Bronchial epithelial cell (primary cell): ENCODE measurements at regions not wholly inside any gene's neighbourhood (a gene's known extent, or its start where the extent isn't known, plus 50 kb on each side); places are given as distances from the start of the nearest gene placed in this dataset.

ENCODE experiments used
- DNase-seq: peaks from one replicate; pipeline ENCODE4 v3.0.0-alpha.2; 2010; ENCODE audit warnings: low read depth
- FAIRE-seq: peaks from 2 replicates; lab custom pipeline; 2011; peaks lifted over from hg19 to GRCh38; lab: Jason Lieb, UNC
- H3K27me3 ChIP-seq: 2 replicates; pipeline ENCODE4 v1.5.1; 2011; ENCODE audit warnings: low read length; ENCODE audit not compliant: control insufficient read depth, insufficient read depth
- H3K36me3 ChIP-seq: 2 replicates; pipeline ENCODE4 v1.5.1; 2011; ENCODE audit warnings: low read length; ENCODE audit not compliant: control insufficient read depth, insufficient read depth
- H3K4me3 ChIP-seq: 2 replicates; pipeline ENCODE4 v1.5.1; 2011; ENCODE audit warnings: mild to moderate bottlenecking, low read depth, low read length, control low read depth
- TF ChIP-seq, protein P1 (sequence below): IDR thresholded peaks from 2 replicates; pipeline ENCODE4 v1.5.1; 2011; ENCODE audit warnings: mild to moderate bottlenecking, moderate library complexity, low read length, control low read depth, inconsistent platforms; ENCODE audit not compliant: insufficient read depth, severe bottlenecking

- Histone ChIP-seq H3K36me3 (no peaks in the 10 kb centered on the region), H3K27me3 (no peaks in the 10 kb centered on the region), H3K4me3 (no peak overlapping the region)
- FAIRE-seq (no peak), DNase-seq (no peak)
- TF ChIP-seq, protein P1, sequence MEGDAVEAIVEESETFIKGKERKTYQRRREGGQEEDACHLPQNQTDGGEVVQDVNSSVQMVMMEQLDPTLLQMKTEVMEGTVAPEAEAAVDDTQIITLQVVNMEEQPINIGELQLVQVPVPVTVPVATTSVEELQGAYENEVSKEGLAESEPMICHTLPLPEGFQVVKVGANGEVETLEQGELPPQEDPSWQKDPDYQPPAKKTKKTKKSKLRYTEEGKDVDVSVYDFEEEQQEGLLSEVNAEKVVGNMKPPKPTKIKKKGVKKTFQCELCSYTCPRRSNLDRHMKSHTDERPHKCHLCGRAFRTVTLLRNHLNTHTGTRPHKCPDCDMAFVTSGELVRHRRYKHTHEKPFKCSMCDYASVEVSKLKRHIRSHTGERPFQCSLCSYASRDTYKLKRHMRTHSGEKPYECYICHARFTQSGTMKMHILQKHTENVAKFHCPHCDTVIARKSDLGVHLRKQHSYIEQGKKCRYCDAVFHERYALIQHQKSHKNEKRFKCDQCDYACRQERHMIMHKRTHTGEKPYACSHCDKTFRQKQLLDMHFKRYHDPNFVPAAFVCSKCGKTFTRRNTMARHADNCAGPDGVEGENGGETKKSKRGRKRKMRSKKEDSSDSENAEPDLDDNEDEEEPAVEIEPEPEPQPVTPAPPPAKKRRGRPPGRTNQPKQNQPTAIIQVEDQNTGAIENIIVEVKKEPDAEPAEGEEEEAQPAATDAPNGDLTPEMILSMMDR: no peak
Observed at GRCh38 chr7:17396692-17397091, 98.2 kb downstream of the AHR start.

DNA sequence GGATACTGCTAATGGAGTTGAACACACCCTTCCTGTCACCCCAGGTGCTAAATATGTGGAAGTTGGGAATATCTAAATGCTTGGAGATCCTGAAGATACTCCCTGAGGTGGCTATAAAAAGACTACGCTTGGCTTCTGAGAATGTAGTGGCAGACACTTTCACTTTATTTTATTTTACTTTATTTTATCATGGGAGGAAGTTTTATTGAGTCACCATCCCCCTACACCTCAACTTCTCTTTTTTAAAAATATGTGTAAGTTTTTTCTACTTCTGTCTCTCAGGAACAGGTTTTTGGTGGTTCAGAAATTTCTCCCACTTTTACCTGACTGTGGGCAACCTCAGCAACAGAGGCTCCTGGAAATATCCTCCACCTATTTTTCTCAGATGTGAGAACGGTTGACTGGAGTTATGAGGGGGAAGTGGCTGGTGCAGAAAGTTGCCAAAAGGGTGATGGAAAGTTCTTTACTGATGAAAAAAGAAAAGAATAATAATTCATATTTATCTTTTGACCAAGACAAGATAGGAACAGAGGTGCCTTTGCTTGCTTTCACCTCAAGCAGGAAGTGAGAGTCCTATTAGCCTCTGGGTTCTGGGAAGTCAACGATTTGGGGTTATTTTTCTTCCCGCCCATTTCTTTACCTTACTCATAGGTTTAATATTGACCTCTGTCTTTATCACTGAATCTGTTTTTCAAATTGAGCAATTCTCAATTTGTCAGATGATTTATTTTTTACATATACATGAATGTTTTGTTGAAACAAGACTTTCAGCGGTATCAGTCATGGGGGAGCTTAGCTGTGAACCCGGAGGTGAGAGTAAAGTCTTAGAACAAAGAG is 103.6 kb downstream of the AHR start:
- DNase-seq: no peak
- TF ChIP-seq, protein P1: no peak
- no peak for FAIRE-seq
- H3K27me3 ChIP-seq: no peaks in the 10 kb centered on the region
- H3K4me3 ChIP-seq: no peak overlapping the region
- H3K36me3 ChIP-seq: no peaks in the 10 kb centered on the region

DNA sequence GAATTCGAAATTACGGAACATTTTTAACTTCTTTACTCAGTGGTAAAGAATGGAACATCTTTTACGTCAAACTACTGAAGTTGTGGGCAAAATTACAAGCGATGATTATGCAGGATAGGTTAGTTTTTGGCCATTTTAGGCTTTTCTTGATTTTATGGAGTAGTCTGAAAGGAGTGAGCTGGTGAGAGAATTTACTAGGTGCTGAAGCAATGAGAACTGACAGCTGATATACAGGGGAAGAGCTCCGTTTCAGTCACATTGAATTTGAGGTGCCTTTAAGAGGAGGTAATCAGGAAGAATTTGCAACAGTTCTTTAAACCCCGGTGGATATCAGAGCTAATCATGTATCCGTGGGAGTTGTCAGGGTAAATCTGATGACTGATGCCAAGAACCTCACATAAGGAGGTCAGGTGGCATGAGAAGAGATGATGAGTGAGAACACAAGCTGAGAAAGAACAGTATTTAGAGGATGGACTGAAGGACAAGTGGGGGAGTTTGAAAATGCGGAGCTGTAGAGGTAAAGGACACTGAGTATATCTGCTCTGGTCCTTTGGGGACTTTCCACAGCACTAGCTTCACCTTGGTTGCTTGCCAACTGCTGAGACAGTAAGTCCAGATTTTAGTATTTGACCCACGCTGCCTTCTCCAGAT is 104.3 kb downstream of the AHR start:
- FAIRE-seq (no peak), DNase-seq (no peak)
- TF ChIP-seq, protein P1: no peak

GRCh38 chr7:17404006-17404405 is 105.6 kb downstream of the AHR start:
- FAIRE-seq (no peak), DNase-seq (no peak)
- Histone ChIP-seq H3K4me3 (no peak overlapping the region), H3K36me3 (no peaks in the 10 kb centered on the region), H3K27me3 (no peaks in the 10 kb centered on the region)
- TF ChIP-seq, protein P1: no peak

More for the DNA sequence above, 104.3 kb downstream of the AHR start:
- no peaks in the 10 kb centered on the region for H3K36me3 ChIP-seq
- no peak overlapping the region for H3K4me3 ChIP-seq
- no peaks in the 10 kb centered on the region for H3K27me3 ChIP-seq

DNA sequence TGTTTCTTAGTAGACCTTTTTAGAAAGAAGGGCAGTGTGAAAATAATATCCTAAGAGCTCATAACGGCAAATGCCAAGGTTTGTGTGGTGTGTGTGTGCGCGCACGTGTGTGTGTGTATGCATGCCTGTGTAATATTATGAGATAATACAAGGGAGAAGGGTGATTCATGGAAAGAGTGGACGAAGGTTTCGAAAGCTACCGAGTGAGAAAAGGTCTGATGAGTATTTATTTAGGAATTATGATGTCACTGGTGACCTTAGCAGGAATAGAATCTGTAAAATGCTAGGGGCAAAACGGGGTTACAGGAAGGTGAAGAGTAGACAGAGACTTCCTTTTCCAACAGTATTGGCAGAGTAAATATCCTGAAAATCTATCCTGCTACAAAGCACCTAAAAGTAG is 107.3 kb downstream of the AHR start:
- TF ChIP-seq, protein P1: no peak
- Histone ChIP-seq H3K4me3 (no peak overlapping the region), H3K36me3 (no peaks in the 10 kb centered on the region), H3K27me3 (no peaks in the 10 kb centered on the region)
- peak; percentile 97 for DNase-seq
- FAIRE-seq: no peak
